ENCODE measurements at regions not wholly inside any gene's neighbourhood (a gene's known extent, or its start where the extent isn't known, plus 50 kb on each side); places are given as distances from the start of the nearest gene placed in this dataset.
"Not testable (repeated sequence)": the region's sequence is repeated elsewhere in the genome, so short reads cannot be mapped to it uniquely, and the experiment has no call there.

DNA sequence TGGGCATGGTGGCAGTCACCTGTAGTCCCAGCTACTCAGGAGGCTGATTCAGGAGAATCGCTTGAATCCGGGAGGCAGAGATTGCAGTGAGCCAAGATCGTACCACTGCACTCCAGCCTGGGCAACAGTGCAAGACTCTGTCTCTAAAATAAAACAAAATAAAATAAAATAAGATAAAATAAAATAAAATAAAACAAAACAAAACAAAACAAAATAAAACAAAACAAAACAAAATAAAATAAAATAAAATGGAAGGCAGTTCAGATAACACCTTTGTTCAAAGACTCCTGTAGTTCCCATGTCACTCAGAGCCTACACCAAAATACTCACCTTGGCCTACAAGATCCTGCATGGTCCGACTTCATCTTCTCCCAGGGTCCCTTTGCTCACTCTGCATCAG, 61.3 kb downstream of the SYF2 start:
- DNase-seq; in situ Hi-C loops (cut with HindIII; ENCODE audit: low pct_ligation_motif_present, low pct_unique_long_range_greater_than_20kb, low sequenced_read_pairs): not testable (repeated sequence)

DNA sequence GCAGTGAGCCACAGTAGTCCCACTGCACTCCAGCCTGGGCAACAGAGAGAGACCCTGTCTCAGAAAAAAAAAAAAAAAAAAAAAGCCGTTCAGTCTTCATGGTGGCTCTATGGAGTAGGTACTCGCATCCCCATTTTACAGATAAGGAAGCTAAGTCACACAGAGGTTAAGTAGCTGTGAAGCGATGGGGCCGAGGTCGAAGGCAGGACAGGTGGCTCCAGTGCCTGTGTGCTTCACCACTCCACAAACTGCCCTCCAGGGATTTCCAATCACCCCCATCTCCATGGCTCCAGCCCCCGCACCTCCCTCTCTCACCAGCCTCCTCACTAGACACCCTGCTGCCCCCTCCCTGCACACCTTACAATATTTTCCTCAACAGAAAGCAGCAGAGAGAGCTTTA, 61.9 kb downstream of the SYF2 start:
- no peak for DNase-seq

DNA sequence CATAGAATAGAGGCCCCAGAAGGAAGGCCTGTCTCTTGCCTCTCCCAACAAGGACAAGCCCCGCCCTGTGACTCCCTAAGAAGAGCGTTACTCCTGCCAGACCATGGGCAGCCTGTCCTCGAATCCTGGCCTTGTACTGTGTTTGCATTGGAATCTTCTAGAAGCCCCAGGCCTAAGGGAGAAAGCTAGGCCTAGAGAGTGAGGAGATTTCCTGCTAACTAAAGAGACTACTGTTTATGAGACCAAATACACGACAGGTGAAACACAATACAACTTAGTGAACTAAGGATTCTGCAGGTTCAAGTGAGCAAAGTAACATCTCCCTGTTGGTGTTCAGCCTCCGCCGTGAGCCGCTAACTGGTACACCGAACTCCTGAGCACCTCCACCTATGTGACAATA, 62.7 kb downstream of the SYF2 start:
- DNase-seq: no peak
- in situ Hi-C loops (cut with HindIII; ENCODE audit: low pct_ligation_motif_present, low pct_unique_long_range_greater_than_20kb, low sequenced_read_pairs): no loop called here

More for the DNA sequence above, 61.9 kb downstream of the SYF2 start:
- in situ Hi-C loops (cut with HindIII; ENCODE audit: low pct_ligation_motif_present, low pct_unique_long_range_greater_than_20kb, low sequenced_read_pairs): no loop called here

DNA sequence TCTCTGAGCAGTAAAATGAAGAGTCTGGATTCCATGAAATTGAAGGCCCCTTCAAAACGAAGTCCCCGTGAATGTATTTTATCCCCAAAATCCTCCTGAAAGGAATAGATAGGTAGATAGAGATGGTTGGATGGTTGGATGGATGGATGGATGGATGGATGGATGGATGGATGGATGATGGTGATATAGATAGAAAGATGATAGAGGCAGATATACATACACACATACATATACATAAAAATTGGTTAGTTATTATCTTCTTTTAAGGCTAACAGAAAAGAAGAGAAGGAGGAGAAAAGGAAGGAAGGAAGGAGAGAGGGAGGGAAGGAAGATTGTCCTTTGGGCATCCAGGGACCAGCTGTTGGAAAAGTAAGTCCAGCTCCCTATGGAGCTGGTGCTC, 63.1 kb downstream of the SYF2 start:
- in situ Hi-C loops (cut with HindIII; ENCODE audit: low pct_ligation_motif_present, low pct_unique_long_range_greater_than_20kb, low sequenced_read_pairs): no loop called here
- DNase-seq: no peak

DNA sequence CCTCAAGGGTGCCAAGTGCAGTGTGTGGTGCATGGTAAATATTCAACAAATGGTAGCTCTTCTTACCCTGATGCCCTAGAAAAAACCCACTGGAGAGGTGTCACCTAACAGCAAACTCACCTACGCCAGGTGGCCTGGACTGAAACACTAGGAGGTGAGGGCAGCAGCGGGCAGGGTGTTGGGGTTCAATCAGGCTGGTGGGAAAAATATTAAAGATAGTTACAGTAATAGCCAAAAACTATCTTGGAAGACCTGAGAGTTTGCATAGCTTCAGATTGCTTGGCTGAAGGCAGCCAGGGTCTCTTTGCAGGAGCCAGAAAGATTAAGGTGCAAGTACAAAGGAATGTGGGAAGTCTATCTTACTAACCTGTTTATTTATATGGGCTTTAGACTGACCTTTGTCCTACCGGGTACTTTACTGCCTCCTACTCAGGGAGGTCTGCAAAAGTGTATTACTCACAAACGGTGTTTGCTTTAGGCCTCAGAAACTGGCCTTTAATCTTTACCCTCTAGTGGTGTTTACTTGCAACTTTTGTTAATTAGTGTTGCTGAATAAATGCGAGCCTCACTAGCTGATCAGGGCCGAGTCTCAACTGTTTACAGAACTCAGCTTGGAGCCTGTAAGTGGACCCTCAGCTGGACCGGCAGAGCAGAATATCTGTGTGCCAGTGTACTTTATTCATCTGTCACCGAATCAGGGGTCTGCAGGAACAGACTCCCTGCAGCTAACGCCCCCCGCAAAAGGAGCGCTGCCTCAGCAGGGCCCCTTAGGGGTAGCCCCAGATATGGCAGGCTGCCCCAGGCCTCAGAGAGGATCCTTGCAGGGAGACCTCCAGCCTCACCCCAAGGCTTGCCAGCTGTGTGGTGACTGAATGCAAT, 63.9 kb downstream of the SYF2 start:
- DNase-seq: no peak
- in situ Hi-C loops (cut with HindIII; ENCODE audit: low pct_ligation_motif_present, low pct_unique_long_range_greater_than_20kb, low sequenced_read_pairs): no loop called here

DNA sequence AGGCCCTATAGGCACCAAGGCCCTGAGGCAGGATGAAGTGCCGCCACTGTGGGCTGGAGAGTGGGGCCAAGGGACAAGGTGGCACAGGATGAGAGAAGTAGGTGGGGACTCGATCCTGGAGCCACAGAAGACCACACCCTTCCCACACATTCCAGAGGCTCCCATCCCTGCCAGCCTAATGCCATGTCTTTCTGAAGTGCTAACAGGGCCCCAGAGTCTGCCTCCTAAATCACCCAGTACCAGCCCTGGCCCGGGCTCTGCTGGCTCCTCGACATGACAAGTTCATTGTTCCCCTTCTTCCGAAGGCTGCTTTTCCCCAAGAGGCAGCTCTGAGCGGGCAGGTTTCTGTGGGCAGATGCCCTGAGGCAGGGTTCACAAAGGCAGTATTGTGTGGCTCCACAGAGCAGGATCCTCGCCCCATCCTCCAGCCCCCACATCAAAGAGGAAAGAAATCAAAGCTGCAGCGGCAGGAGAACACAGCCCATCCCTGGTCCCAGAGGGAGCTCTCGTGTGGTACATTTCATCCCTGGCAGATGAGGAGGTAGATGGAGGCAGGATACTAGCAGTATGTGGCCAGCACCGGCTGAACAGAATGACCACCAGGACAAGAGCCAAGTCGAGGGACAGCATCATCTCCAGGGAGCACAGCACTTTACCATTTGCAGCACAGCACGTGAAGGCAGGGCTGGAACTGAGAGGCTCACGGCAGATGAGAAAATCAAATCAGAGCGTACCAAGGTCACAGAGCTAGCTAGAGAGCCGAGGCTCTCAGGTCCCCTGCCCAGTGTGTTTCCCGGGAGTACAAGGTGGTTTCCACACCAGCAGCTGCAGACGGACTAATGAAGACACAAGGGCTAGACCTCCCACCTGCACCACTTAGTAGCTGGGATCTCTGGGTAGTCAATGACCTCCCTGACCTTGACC, 64.8 kb downstream of the SYF2 start:
- DNase-seq: no peak
- in situ Hi-C loops (cut with HindIII; ENCODE audit: low pct_ligation_motif_present, low pct_unique_long_range_greater_than_20kb, low sequenced_read_pairs): no loop called here

DNA sequence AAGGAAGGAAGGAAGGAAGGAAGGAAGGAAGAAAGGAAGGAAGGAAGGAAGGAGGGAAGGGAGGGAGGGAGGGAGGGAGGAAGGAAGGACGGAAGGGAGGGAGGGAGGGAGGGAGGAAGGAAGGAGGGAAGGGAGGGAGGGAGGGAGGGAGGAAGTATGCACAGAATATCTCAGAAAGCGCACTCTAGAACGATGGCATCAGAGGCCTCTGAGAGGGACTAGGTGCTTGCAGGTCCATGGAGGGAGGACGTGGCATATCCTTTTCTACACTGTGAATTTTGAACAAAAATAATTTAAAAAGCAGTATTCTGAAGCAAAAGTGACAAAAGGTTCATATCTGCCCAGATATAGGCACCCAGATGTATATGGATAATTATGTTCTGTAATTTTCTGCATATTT, 65.5 kb downstream of the SYF2 start:
- DNase-seq: no peak
- in situ Hi-C loops (cut with HindIII; ENCODE audit: low pct_ligation_motif_present, low pct_unique_long_range_greater_than_20kb, low sequenced_read_pairs): no loop called here

DNA sequence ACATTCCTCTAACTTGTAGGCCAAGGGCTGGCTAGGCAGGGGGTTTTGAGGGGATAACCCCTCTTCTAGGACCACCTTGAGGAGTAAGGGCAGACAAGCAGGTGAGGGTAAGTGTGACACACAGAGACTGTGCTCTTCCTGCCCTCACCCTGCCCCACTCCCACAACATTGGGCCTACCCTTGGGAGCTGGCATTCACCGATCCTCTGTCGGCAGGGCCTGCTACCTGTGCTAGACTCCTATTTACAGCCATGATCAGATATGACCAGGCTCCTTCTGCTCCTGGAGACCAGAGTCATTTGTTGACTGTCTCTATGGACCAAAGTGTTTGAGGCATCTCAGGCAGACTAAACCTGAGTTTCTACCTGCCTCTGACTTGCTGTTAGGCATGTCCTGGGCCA, 68.3 kb downstream of the SYF2 start:
- in situ Hi-C loops (cut with HindIII; ENCODE audit: low pct_ligation_motif_present, low pct_unique_long_range_greater_than_20kb, low sequenced_read_pairs): no loop called here
- no peak for DNase-seq

DNA sequence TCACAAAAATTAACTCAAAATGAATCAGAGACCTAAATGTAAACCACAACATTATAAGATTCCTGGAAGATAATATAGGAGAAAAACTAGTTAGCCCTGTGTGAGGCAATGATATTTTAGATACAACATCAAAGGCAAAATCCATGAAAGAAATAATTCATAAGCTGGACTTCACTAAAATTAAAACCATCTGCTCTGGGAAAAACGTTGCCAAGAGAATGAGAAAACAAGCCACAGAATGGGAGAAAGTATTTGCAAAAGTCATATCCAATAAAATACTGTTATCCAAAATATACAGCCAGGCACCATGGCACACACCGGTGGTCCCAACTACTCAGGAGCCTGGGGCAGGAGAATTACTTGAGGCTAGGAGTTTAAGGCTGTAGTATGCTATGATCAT, 70.3 kb downstream of the SYF2 start:
- DNase-seq: no peak
- in situ Hi-C loops (cut with HindIII; ENCODE audit: low pct_ligation_motif_present, low pct_unique_long_range_greater_than_20kb, low sequenced_read_pairs): no loop called here

DNA sequence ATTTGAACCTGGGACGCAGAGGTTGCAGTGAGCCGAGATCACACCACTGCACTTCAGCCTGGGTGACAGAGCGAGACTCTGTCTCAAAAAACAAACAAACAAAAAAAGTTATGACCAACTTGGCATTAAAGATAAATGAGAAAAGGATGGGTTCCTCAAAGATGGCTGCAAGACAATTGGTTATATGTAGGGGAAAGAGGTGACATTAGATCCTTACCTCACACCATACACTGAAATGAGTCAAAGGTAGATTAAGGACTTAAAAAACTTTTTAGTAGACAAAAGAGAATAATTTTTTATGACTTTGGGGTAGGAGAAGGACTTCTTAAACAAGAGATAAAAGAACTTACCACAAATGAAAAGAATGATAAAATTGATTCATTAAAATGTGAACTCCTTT, 74.5 kb downstream of the SYF2 start:
- no peak for DNase-seq
- in situ Hi-C loops (cut with HindIII; ENCODE audit: low pct_ligation_motif_present, low pct_unique_long_range_greater_than_20kb, low sequenced_read_pairs): no loop called here

DNA sequence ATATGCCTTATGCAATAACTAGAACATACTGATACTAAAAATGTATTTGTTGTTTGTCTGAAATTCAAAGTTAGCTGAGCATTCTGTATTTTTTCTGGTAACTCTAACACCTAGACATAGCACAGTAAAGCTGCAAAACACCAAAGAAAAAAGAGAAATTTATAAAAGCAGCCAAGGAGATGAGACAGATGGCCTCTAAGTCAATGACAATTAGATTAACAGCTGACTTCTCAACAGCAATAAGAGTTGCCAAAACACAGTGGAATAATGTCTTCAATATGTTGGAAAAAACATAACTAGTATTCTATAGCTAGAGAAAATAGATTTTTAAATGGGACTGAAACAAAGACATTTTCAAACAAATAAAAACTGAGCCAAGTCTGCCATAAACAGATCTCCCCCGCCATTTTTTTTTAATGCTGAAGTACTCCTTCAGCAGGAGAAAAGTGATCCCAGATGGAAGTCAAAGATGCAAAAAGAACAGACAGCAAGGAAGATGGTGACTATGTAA, 81.3 kb downstream of the SYF2 start:
- DNase-seq: no peak
- in situ Hi-C loops (cut with HindIII; ENCODE audit: low pct_ligation_motif_present, low pct_unique_long_range_greater_than_20kb, low sequenced_read_pairs): no loop called here

DNA sequence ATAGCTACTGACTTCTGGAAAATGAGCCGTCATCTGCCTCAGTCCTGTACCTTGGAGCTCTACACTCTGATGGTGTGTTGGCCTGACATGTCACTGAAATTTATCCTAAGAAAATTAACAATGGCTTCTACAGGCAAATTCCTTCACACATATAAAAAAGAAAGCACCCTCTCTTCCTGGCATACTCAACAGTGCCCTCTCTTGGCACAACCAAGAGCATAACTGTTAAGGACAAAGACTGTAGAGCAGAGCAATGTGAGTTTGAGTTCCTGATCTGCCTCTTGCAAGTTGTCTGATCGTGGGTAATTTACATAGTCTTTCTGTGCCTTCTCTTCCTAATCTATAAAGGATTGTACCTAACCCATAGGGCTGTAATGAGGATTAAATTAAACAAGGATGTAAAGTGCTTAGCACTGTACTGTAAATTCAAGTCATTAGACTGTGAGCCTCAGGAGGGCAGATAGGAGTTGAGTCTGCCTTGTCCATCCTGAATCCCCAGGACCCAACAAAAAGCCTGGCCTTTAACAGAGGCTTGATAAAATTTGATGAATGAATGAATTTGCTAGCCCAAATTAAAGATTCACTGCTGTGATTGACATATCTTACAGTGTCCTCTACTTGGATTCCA, 83.5 kb downstream of the SYF2 start:
- in situ Hi-C loops (cut with HindIII; ENCODE audit: low pct_ligation_motif_present, low pct_unique_long_range_greater_than_20kb, low sequenced_read_pairs): no loop called here
- peak; percentile 28 for DNase-seq

DNA sequence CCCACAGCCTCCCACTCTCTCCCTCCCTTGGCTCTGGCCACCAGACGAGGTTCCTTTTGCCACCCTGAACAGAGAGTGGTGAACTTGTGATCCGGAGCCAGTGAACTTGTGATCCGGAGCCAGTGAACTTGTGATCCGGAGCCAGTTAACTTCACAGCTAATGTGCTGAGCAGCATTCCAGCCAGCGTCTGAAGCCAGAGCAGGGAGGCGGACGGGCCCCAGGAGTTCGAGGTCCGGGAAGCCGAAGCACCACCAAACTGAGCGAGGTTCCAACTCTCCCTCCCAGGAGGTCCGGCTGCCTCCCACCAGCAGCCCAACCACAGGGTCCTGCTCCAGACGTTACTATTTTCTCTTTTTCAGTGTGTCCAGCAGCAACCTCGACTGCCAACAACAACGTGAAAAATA, 85.8 kb downstream of the SYF2 start:
- in situ Hi-C loops (cut with HindIII; ENCODE audit: low pct_ligation_motif_present, low pct_unique_long_range_greater_than_20kb, low sequenced_read_pairs): no loop called here
- DNase-seq: no peak

DNA sequence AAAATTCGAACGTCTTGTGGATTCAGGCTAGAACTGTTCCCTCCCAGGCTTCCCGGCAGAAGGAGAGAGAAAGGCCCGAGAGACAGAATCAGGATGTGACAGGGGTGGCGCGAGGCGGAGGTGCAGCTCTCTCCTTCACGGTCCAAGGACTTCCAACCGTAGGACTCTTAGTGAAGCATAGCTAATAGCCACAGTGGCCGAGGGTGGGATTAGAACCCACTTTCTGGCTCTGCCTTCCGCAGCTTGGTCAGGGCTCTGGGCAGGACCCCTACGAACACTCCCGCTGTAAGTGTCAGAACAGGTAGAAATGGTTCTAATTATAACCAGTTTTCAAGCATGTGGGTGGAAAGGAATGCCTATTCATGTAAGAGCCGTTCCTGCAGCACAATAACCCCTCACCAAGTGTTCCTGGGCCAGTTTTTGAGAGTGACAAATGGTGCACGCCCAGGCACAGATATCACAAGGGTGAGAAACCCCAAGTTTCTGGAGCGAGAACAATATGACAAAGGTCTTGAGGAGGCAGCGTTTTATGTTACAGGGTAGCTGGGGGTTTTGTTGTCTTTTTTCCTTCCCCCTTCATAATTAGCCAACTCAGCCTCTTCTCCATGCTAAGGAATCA, 86.4 kb downstream of the SYF2 start:
- in situ Hi-C loops (cut with HindIII; ENCODE audit: low pct_ligation_motif_present, low pct_unique_long_range_greater_than_20kb, low sequenced_read_pairs): no loop called here
- DNase-seq: no peak

DNA sequence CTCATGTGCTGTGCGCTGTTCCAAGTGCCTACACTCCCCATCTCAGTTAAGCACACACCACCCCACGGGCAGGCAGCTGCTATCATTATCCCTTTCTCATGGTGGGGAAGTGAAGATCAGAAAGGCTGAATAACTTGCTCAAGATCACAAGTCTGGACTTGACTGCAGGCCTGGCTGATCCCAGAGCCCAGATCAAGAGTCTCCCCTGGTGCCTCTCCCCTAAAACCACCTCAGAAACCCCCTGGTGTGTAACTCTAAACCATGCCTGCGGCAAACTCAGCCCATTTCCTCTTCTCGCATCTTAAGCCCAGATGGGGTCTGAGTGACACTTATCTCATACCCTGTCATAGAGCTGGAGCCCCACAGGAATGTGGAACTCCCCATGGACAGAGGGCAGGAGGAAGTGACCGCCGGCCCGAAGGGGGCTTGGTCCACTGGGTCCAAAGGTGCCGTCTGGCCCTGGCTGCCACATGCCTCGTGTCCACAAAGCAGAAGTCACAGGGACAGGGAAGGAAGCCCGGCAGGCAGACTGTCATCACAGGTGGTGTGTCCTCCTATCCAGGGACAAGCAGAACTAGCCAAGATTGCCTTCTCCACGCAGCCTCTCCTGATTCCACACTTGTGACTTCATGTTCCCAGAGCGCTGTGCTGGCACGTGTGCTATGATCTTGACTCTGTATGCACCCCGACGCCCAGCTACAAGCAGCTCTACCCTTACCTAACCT, 92.1 kb downstream of the SYF2 start:
- DNase-seq: no peak
- in situ Hi-C loops (cut with HindIII; ENCODE audit: low pct_ligation_motif_present, low pct_unique_long_range_greater_than_20kb, low sequenced_read_pairs): no loop called here

DNA sequence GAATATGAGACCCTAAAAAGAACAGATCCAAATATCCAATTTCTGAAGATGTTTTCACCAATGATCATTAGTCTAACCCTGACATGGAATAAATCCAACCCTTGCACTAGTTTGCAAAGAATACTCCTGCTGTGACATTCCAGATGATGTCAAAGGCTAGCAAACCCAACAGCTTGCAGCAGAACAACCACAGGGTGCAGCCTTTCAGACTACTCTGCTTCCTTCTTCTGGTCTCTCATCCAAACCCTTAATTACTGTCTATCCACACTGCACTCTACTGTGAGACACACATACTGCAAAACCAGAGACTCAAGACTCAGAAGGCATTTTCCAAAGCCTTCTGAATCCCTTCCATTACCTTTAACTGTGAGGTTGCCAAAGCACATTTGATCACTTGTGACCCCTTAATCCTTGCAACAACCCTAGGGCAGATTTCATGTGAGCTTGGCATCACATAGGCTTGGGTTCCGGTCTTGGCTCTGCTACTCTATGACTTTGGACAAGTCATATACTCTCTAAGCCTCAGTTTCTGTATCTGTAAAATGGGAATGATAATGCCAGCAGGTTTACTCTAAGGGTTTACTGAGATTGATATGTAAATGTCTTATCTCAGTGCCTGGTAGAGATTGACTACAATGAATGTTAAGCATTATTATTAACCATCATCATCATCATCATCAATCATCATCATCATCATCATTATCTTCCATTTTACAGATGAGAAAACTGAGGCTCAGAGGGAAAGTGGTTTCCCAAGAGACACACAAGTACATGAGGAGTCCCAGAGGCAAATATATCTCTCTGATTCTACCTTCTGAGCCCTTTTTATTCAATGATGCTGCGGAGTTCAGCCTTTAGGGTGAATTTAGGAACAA, 94.5 kb downstream of the SYF2 start:
- no peak for DNase-seq
- in situ Hi-C loops (cut with HindIII; ENCODE audit: low pct_ligation_motif_present, low pct_unique_long_range_greater_than_20kb, low sequenced_read_pairs): no loop called here

DNA sequence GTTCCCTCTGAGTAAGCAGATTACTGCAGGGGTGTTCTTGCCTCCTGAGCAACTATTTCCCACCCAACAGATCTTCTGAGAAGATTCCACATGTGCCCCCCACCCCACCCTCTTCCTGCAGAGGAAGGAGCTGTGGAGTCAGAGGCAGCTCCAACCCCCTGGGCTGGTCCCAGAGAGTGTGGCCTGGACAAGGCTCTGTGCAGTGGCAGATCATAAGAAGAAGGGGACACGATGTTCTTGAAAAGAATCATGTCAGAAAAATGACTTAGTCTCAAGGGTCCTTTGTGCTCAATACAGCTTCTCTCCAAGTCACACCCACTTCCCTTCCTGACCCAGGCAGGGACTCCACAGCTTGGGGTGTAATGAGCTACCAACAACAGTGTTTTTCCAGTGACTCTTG, 95.2 kb downstream of the SYF2 start:
- no peak for DNase-seq
- in situ Hi-C loops (cut with HindIII; ENCODE audit: low pct_ligation_motif_present, low pct_unique_long_range_greater_than_20kb, low sequenced_read_pairs): no loop called here
